ENCODE measurements at regions not wholly inside any gene's neighbourhood (a gene's known extent, or its start where the extent isn't known, plus 50 kb on each side); places are given as distances from the start of the nearest gene placed in this dataset.
A peak's percentile ranks its signal among the peaks of the same experiment; 100 is the strongest.

DNA sequence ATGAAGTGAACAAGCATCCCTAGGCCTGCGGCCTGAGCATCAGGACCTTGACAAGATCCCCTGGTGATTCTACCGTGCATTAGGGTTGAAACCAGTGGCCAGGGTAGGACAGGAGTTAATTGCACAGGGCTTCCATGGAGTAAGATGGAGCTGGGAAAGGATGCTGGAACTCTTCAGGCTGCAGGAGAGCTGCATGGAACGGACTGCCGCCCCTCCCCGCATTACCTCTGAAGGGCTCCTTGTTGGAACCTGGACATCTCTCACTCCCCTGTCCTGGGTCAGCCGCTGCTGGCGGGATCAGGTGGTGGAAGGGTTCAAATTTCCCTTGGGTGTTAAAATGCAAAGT is 156.6 kb upstream of the ID2 start:
- no peak for DNase-seq (ENCODE audit: insufficient read length, low spot score)
- no peak for FAIRE-seq

GRCh38 chr2:8525582-8526402 is 156.1 kb upstream of the ID2 start:
- DNase-seq (ENCODE audit: insufficient read length, low spot score) (peak; percentile 48), FAIRE-seq (no peak)

GRCh38 chr2:8526403-8526696 is 155.5 kb upstream of the ID2 start:
- FAIRE-seq (no peak), DNase-seq (ENCODE audit: insufficient read length, low spot score) (no peak)

DNA sequence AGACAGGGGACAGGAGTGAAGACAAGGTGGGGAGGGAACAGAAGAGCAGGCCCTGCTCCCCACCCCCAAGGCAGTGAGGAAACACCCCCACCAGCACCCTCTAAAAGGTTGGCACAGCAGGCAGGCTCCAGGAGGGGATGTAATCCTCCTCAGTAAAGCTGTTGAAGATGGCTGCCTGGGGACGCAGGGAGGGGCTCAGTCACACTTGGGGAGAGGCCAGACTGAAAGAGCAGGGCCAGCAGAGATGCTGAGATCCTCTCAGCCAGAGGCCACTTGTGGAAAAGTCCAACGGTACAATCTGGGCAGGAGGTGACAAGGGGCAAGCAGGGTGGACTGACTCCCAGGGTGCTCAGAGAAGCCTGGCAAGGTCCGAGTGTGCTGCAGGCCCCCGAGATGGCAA is 154.8 kb upstream of the ID2 start:
- DNase-seq (ENCODE audit: insufficient read length, low spot score) = no peak
- FAIRE-seq = no peak

DNA sequence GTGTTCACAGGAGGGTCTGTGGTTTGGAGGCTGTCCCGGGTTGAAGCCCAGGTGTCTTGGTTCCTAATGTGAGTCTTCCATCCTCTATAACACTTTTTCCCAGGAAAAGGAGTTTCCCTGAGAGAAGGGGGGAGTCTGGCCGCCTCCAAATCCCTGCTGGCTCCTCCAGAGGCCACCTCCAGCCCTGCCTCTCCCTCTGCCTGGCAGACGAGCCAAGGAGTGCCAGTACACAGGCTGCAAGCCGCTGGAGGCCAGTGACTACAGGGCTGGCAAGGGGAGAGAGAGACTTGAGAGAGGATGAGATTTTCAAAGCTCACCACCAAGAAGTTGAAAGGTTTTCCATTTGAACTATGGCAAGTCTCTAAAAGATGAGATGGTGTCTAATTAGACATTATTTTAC is 154.2 kb upstream of the ID2 start:
- DNase-seq (ENCODE audit: insufficient read length, low spot score) (no peak), FAIRE-seq (no peak)

GRCh38 chr2:8528863-8529262 is 153.0 kb upstream of the ID2 start:
- FAIRE-seq (no peak), DNase-seq (ENCODE audit: insufficient read length, low spot score) (no peak)

- FAIRE-seq (no peak), DNase-seq (ENCODE audit: insufficient read length, low spot score) (no peak)
Measured at GRCh38 chr2:8529706-8530277, 152.1 kb upstream of the ID2 start.

GRCh38 chr2:8531481-8531880 is 150.4 kb upstream of the ID2 start:
- FAIRE-seq (no peak), DNase-seq (ENCODE audit: insufficient read length, low spot score) (no peak)

- no peak for FAIRE-seq
Measured at GRCh38 chr2:8532438-8532837, 149.4 kb upstream of the ID2 start.

GRCh38 chr2:8533923-8534322 is 147.9 kb upstream of the ID2 start:
- DNase-seq (ENCODE audit: insufficient read length, low spot score) (no peak), FAIRE-seq (no peak)

More at GRCh38 chr2:8532438-8532837, 149.4 kb upstream of the ID2 start:
- no peak for DNase-seq (ENCODE audit: insufficient read length, low spot score)

GRCh38 chr2:8534386-8534728 is 147.5 kb upstream of the ID2 start:
- no peak for FAIRE-seq
- DNase-seq (ENCODE audit: insufficient read length, low spot score) = no peak

- DNase-seq (ENCODE audit: insufficient read length, low spot score) = no peak
- FAIRE-seq = no peak
Measured at GRCh38 chr2:8534729-8535468, 147.0 kb upstream of the ID2 start.

GRCh38 chr2:8535469-8535795 is 146.4 kb upstream of the ID2 start:
- no peak for DNase-seq (ENCODE audit: insufficient read length, low spot score)
- FAIRE-seq = no peak

- no peak for DNase-seq (ENCODE audit: insufficient read length, low spot score)
- FAIRE-seq = no peak
Measured at GRCh38 chr2:8535821-8536685, 145.8 kb upstream of the ID2 start.

DNA sequence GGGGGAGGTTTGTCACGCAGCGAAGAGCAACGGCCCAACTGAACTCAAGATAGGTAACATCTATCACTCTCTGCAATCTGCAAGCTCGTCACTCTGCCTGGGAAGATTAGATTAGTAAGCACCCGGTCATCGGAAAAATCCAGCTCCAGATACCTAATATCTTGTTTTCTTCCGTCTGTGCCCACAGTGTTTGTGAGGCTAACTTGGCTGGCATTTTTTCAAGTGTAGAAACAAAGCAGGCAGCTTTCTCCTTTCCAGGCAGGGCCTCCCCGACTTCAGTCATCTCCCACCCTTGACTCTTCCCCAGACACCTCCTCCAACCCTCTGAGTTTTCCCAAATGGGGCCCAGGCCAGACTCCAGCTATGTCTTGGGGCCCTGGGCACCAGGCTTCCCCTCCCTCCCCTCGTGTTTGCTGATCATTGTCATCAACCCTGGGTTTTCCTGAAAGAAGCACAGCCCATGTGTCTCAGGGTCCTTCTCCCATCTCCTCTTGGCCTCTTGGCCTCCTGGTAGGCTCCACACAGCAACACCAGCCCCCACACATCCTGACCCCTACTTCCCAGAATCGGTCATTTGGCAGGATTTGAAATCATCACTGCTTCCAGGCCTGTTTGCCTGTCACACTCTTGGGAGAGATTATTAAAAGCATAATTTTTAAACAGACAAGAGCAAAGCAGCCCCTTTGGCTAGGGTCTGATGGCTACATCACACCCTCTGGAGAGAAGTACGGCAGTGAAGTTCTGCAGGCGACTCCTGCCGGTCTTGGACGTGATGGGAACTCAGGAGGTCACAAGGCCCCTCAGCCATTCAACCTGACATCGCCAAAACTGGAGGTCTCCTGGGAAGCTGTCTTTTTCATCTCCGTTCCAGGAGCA is 144.9 kb upstream of the ID2 start:
- DNase-seq (ENCODE audit: insufficient read length, low spot score) (no peak), FAIRE-seq (peak; percentile 13)

GRCh38 chr2:8537562-8538155 is 144.2 kb upstream of the ID2 start:
- no peak for FAIRE-seq
- no peak for DNase-seq (ENCODE audit: insufficient read length, low spot score)

DNA sequence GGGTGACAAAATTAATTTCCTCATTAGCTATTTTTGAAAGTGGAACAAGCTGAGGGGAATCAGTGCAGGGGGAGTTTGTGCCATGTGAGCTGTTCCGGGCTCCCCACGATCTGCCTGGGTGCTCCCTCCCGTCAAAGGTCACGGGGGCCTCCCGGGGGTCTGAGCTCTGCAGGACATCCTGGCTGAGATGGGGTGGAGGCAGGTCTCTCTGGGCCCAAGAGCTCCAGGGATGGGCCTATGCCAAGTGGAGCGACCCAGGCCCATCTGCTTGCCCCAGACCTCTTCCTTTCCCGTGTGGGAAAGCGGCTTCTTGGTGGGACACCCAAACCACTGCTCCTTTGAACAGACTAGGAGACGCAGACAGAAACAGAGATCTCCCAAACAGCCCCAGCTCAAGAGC is 143.3 kb upstream of the ID2 start:
- no peak for FAIRE-seq
- DNase-seq (ENCODE audit: insufficient read length, low spot score) = no peak

DNA sequence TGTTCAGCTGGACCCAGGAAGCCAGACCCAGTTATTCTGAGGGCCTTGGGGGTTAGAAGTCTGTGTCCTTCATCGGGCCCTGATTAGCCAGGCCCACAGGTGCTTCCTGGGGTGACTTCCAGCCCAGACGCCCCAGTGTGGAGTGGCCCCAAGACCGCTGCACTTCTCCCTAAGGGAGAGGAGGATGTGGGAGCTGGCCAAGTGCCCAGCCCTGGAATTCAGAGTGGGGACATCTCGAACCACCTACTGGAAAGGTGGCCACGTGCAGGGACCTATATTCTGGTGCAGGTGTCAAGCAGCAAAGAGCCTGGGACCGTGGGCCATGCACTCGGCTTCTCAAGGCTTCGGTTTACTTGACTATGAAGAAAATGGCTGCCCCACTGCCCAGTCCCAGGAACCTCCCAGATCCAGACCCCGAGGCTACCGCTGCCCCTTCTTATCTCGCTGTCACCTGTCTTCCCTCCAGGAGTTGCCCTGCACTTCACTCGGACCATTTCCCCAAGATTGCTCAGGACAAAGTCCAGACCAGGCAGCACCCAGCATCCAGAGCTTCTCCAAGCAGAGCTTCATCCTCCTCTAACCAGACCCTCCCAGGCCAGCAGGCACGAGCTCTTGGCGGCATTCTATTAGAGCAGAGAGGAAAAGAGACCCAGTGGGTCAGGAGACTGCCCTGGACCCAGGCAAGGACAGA is 142.8 kb upstream of the ID2 start:
- no peak for DNase-seq (ENCODE audit: insufficient read length, low spot score)
- no peak for FAIRE-seq

- no peak for FAIRE-seq
- DNase-seq (ENCODE audit: insufficient read length, low spot score) = no peak
Measured at GRCh38 chr2:8539743-8540551, 141.9 kb upstream of the ID2 start.
